CD14-positive monocyte (primary cell): ENCODE measurements at regions not wholly inside any gene's neighbourhood (a gene's known extent, or its start where the extent isn't known, plus 50 kb on each side); places are given as distances from the start of the nearest gene placed in this dataset.

Experiments used
- DNase-seq, 3 donors: peaks; one replicate each; pipeline ENCODE4 v3.0.0-alpha.2; 2011 to 2022
- H2AFZ ChIP-seq: 2 replicates; pipeline ENCODE4 v1.6.0; 2012; ENCODE audit warnings: mild to moderate bottlenecking, low read depth, low read length, inconsistent platforms; ENCODE audit not compliant: insufficient read depth, poor library complexity, severe bottlenecking
- H3K27ac ChIP-seq, 2 donors: 1 replicate in 1 of 2; 2 replicates in 1 of 2; pipeline ENCODE4 v1.5.1; 2012 to 2013; ENCODE audit warnings: low read length in 2 of 2, control low read depth in 1 of 2, inconsistent platforms in 1 of 2, low read depth in 1 of 2, mild to moderate bottlenecking in 1 of 2
- H3K27me3 ChIP-seq, 2 donors: one replicate each; pipeline versions ENCODE4 v1.6.0 to v1.6.1; 2011 to 2013; ENCODE audit warnings: low read length in 2 of 2; ENCODE audit not compliant: control insufficient read depth in 2 of 2, insufficient read depth in 2 of 2
- H3K36me3 ChIP-seq, 2 donors: replicated peaks in 1 of 2; 1 replicate in 1 of 2; 2 replicates in 1 of 2; pipeline versions ENCODE4 v1.5.1 to v1.6.1; 2012 to 2013; ENCODE audit warnings: low read length in 2 of 2, control low read depth in 1 of 2, inconsistent platforms in 1 of 2, mild to moderate bottlenecking in 1 of 2; ENCODE audit not compliant: insufficient read depth in 2 of 2, control insufficient read depth in 1 of 2
- H3K4me1 ChIP-seq, 2 donors: 1 replicate in 1 of 2; 2 replicates in 1 of 2; pipeline versions ENCODE4 v1.5.1 to v1.6.1; 2012 to 2013; ENCODE audit warnings: low read length in 2 of 2, control low read depth in 1 of 2, inconsistent platforms in 1 of 2, mild to moderate bottlenecking in 1 of 2, moderate library complexity in 1 of 2; ENCODE audit not compliant: insufficient read depth in 2 of 2, control insufficient read depth in 1 of 2
- H3K4me2 ChIP-seq: replicated peaks from 2 replicates; pipeline ENCODE3; 2012; ENCODE audit warnings: low read length, moderate library complexity, mild to moderate bottlenecking; ENCODE audit not compliant: poor library complexity, severe bottlenecking; ENCODE audit errors: extremely low read depth
- H3K4me3 ChIP-seq, 3 experiments: fragments of 200-600 bp in 1 of 3; sonication (generic) in 1 of 3; replicated peaks in 1 of 3; 1 replicate in 2 of 3; 2 replicates in 1 of 3; pipeline ENCODE4 v1.5.1; 2011 to 2013; ENCODE audit warnings: low read length in 3 of 3, mild to moderate bottlenecking in 3 of 3, control low read depth in 2 of 3, low read depth in 2 of 3, inconsistent platforms in 1 of 3, moderate library complexity in 1 of 3
- H3K79me2 ChIP-seq: 2 replicates; pipeline ENCODE4 v1.6.0; 2012; ENCODE audit warnings: mild to moderate bottlenecking, control low read depth, inconsistent platforms, low read length, moderate library complexity; ENCODE audit not compliant: insufficient read depth
- H3K9ac ChIP-seq: 2 replicates; pipeline ENCODE4 v1.6.0; 2017; ENCODE audit warnings: low read length, mild to moderate bottlenecking; ENCODE audit not compliant: insufficient read depth, poor library complexity, severe bottlenecking
- H3K9me3 ChIP-seq, 2 donors: replicated peaks in 1 of 2; 1 replicate in 1 of 2; 2 replicates in 1 of 2; pipeline versions ENCODE4 v1.5.1 to v1.6.1; 2012 to 2013; ENCODE audit warnings: low read length in 2 of 2, control low read depth in 1 of 2; ENCODE audit not compliant: control insufficient read depth in 1 of 2, insufficient read depth in 1 of 2
- H4K20me1 ChIP-seq: 2 replicates; pipeline ENCODE4 v1.6.0; 2012; ENCODE audit warnings: mild to moderate bottlenecking, low read length, control low read depth, moderate library complexity; ENCODE audit not compliant: insufficient read depth
- H3K27ac Mint-ChIP-seq, 7 donors: one replicate each; pipeline ENCODE4 v1.8.0; 2020; ENCODE audit warnings: mild to moderate bottlenecking in 7 of 7, mixed read lengths in 7 of 7, moderate library complexity in 6 of 7, inconsistent platforms in 2 of 7
- H3K27me3 Mint-ChIP-seq, 3 donors: one replicate each; pipeline ENCODE4 v1.8.0; 2021 to 2022; ENCODE audit warnings: low read depth in 3 of 3, mild to moderate bottlenecking in 3 of 3, mixed read lengths in 3 of 3, moderate library complexity in 3 of 3, inconsistent platforms in 1 of 3
- H3K36me3 Mint-ChIP-seq, 2 donors: one replicate each; pipeline ENCODE4 v1.8.0; 2020; ENCODE audit warnings: mixed read lengths in 2 of 2, inconsistent platforms in 1 of 2, mild to moderate bottlenecking in 1 of 2
- H3K4me1 Mint-ChIP-seq: one replicate; pipeline ENCODE4 v1.8.0; 2020; ENCODE audit warnings: mild to moderate bottlenecking, mixed read lengths
- H3K4me3 Mint-ChIP-seq, 2 donors: one replicate each; pipeline ENCODE4 v1.8.0; 2020; ENCODE audit warnings: mild to moderate bottlenecking in 2 of 2, mixed read lengths in 2 of 2, moderate library complexity in 1 of 2
- H3K9me3 Mint-ChIP-seq, 7 donors: one replicate each; pipeline ENCODE4 v1.8.0; 2020 to 2022; ENCODE audit warnings: mixed read lengths in 7 of 7, mild to moderate bottlenecking in 6 of 7, moderate library complexity in 6 of 7, inconsistent platforms in 2 of 7
- CTCF ChIP-seq: fragments of 200-600 bp; IDR thresholded peaks from one replicate; pipeline ENCODE4 v1.8.0; 2022; ENCODE audit warnings: antibody characterized with exemption, mild to moderate bottlenecking
- WGBS: methylation state at CpG from one replicate; pipeline ENCODE4 v1.1.5; 2013; ENCODE audit warnings: missing lambda C conversion rate; ENCODE audit not compliant: insufficient coverage; 5-methylcytosine and 5-hydroxymethylcytosine counted together
- intact Hi-C, 2 donors: fragments of 100-400 bp; cut with micrococcal nuclease; formaldehyde crosslinking; loops; one replicate each; pipeline versions ENCODE4 v1.15.0 to v1.15.1; 2023

- H3K4me1 Mint-ChIP-seq: no peaks in the 10 kb centered on the region
- peaks cover 8 to 19% of the 10 kb centered on the region in 2 donors for H3K9me3 ChIP-seq
- no peak overlapping the region for H3K4me3 ChIP-seq
- H3K9me3 Mint-ChIP-seq: peaks cover 11 to 16% (median 12%) of the 10 kb centered on the region in 7 donors
- no peak for DNase-seq
- H3K27me3 Mint-ChIP-seq: peaks cover 0 to 3% (median 3%) of the 10 kb centered on the region in 3 donors
- no peak for TF ChIP-seq CTCF
- no peak overlapping the region for H3K27ac ChIP-seq
- no peak overlapping the region for H3K9ac ChIP-seq
- H3K27me3 ChIP-seq: no peaks in the 10 kb centered on the region
- H3K27ac Mint-ChIP-seq: no peak overlapping the region
- no peaks in the 10 kb centered on the region for H3K36me3 ChIP-seq
- no peak overlapping the region for H3K4me2 ChIP-seq
- H3K4me3 Mint-ChIP-seq: no peak overlapping the region
- WGBS: 100% methylated on average over 1 of the region's 2 CpGs
- no peaks in the 10 kb centered on the region for H3K79me2 ChIP-seq
- no peaks in the 10 kb centered on the region for H3K4me1 ChIP-seq
- intact Hi-C loops: no loop called here
- no peaks in the 10 kb centered on the region for H4K20me1 ChIP-seq
- no peaks in the 10 kb centered on the region for H3K36me3 Mint-ChIP-seq
- no peak overlapping the region for H2AFZ ChIP-seq
Measured at GRCh38 chr2:234669001-234669400, 172.1 kb upstream of the ARL4C start.

- no peak overlapping the region for H3K27ac Mint-ChIP-seq
- WGBS: no CpG with 5 or more reads among the region's 3 CpGs
Measured at GRCh38 chr2:234666911-234667310, 170.0 kb upstream of the ARL4C start.

More at GRCh38 chr2:234666911-234667310, 170.0 kb upstream of the ARL4C start:
- Histone ChIP-seq H3K79me2 (no peaks in the 10 kb centered on the region), H3K4me1 (no peaks in the 10 kb centered on the region), H3K4me3 (no peak overlapping the region), H3K27ac (no peak overlapping the region), H3K4me2 (no peak overlapping the region), H3K36me3 (no peaks in the 10 kb centered on the region), H3K9ac (no peak overlapping the region), H4K20me1 (no peaks in the 10 kb centered on the region), H2AFZ (no peak overlapping the region), H3K27me3 (no peaks in the 10 kb centered on the region), H3K9me3 (peaks cover 12 to 26% of the 10 kb centered on the region in 2 donors)
- DNase-seq: no peak
- H3K27me3 Mint-ChIP-seq: peaks cover 0 to 3% (median 3%) of the 10 kb centered on the region in 3 donors
- TF ChIP-seq CTCF: no peak
- intact Hi-C loops: no loop called here
- no peak overlapping the region for H3K4me3 Mint-ChIP-seq
- H3K9me3 Mint-ChIP-seq: peaks cover 15 to 26% (median 23%) of the 10 kb centered on the region in 7 donors
- no peaks in the 10 kb centered on the region for H3K4me1 Mint-ChIP-seq
- no peaks in the 10 kb centered on the region for H3K36me3 Mint-ChIP-seq
